GM21360 (cell line): ENCODE measurements at regions not wholly inside any gene's neighbourhood (a gene's known extent, or its start where the extent isn't known, plus 50 kb on each side); places are given as distances from the start of the nearest gene placed in this dataset.

Experiments
- ATAC-seq: cut with Tn5 transposase; IDR thresholded peaks from one replicate; pipeline ENCODE4 v1.9.1; 2021; ENCODE audit warnings: mild to moderate bottlenecking, moderate library complexity; ENCODE audit not compliant: unreplicated experiment

- no peak for ATAC-seq
Observed at GRCh38 chr11:104830508-104830907, 67.8 kb downstream of the CASP12 start.

- no peak for ATAC-seq
Observed at GRCh38 chr11:104830080-104830479, 68.2 kb downstream of the CASP12 start.

GRCh38 chr11:104826772-104827171 lies 71.5 kb downstream of the CASP12 start:
- ATAC-seq, result no peak

GRCh38 chr11:104823657-104824056 lies 74.6 kb downstream of the CASP12 start:
- no peak for ATAC-seq

GRCh38 chr11:104820431-104820830 lies 77.8 kb downstream of the CASP12 start:
- no peak for ATAC-seq

- ATAC-seq, result no peak
Observed at GRCh38 chr11:104819603-104820002, 78.7 kb downstream of the CASP12 start.

- ATAC-seq, result no peak
Observed at GRCh38 chr11:104819107-104819506, 79.2 kb downstream of the CASP12 start.

- ATAC-seq, result no peak
Observed at GRCh38 chr11:104817973-104818372, 80.3 kb downstream of the CASP12 start.

GRCh38 chr11:104813532-104813931 lies 84.7 kb downstream of the CASP12 start:
- ATAC-seq, result no peak

- ATAC-seq, result no peak
Observed at GRCh38 chr11:104812103-104812788, 86.0 kb downstream of the CASP12 start.

- ATAC-seq, result no peak
Observed at GRCh38 chr11:104803776-104804175, 94.5 kb downstream of the CASP12 start.

GRCh38 chr11:104799251-104799650 lies 99.0 kb downstream of the CASP12 start:
- ATAC-seq, result peak; percentile 83

GRCh38 chr11:104798789-104799188 lies 99.5 kb downstream of the CASP12 start:
- ATAC-seq, result peak; percentile 45

GRCh38 chr11:104796301-104796700 lies 102.0 kb downstream of the CASP12 start:
- no peak for ATAC-seq

- ATAC-seq, result no peak
Observed at GRCh38 chr11:104795501-104796213, 102.6 kb downstream of the CASP12 start.

GRCh38 chr11:104792861-104793260 lies 105.4 kb downstream of the CASP12 start:
- no peak for ATAC-seq

GRCh38 chr11:104791896-104792295 lies 106.4 kb downstream of the CASP12 start:
- ATAC-seq, result no peak

- ATAC-seq, result no peak
Observed at GRCh38 chr11:104784684-104785460, 113.4 kb downstream of the CASP12 start.

GRCh38 chr11:104783241-104783640 lies 115.0 kb downstream of the CASP12 start:
- no peak for ATAC-seq

- ATAC-seq, result no peak
Observed at GRCh38 chr11:104782377-104782754, 115.9 kb downstream of the CASP12 start.

GRCh38 chr11:104781719-104782376 lies 116.4 kb downstream of the CASP12 start:
- no peak for ATAC-seq
